HG03039 (cell line): ENCODE measurements at regions not wholly inside any gene's neighbourhood (a gene's known extent, or its start where the extent isn't known, plus 50 kb on each side); places are given as distances from the start of the nearest gene placed in this dataset.
A peak's percentile ranks its signal among the peaks of the same experiment; 100 is the strongest.
"Not testable (repeated sequence)": the region's sequence is repeated elsewhere in the genome, so short reads cannot be mapped to it uniquely, and the experiment has no call there.

Source experiments
- ATAC-seq: cut with Tn5 transposase; IDR thresholded peaks from one replicate; pipeline ENCODE4 v1.9.1; 2021; ENCODE audit warnings: mild to moderate bottlenecking, moderate library complexity; ENCODE audit not compliant: unreplicated experiment

GRCh38 chr1:102365071-102365470, 368.3 kb upstream of the OLFM3 start:
- ATAC-seq = no peak

GRCh38 chr1:102336602-102337001, 339.9 kb upstream of the OLFM3 start:
- ATAC-seq = no peak

GRCh38 chr1:102318104-102318806, 321.5 kb upstream of the OLFM3 start:
- ATAC-seq = no peak

GRCh38 chr1:102315096-102315495, 318.4 kb upstream of the OLFM3 start:
- ATAC-seq = no peak

- no peak for ATAC-seq
These were observed 299.4 kb upstream of the OLFM3 start for GRCh38 chr1:102296116-102296515.

GRCh38 chr1:102282955-102283354, 286.2 kb upstream of the OLFM3 start:
- no peak for ATAC-seq

GRCh38 chr1:102262994-102263393, 266.3 kb upstream of the OLFM3 start:
- no peak for ATAC-seq

GRCh38 chr1:102252731-102253505, 256.2 kb upstream of the OLFM3 start:
- no peak for ATAC-seq

- ATAC-seq = peak; percentile 57
These were observed 245.0 kb upstream of the OLFM3 start for GRCh38 chr1:102241431-102242338.

GRCh38 chr1:102239247-102239646, 242.5 kb upstream of the OLFM3 start:
- ATAC-seq = no peak

- no peak for ATAC-seq
These were observed 238.1 kb upstream of the OLFM3 start for GRCh38 chr1:102234753-102235359.

- no peak for ATAC-seq
These were observed 222.7 kb upstream of the OLFM3 start for GRCh38 chr1:102219463-102219862.

GRCh38 chr1:102210891-102211290, 214.2 kb upstream of the OLFM3 start:
- ATAC-seq = not testable (repeated sequence)

GRCh38 chr1:102191723-102192122, 195.0 kb upstream of the OLFM3 start:
- ATAC-seq = no peak

GRCh38 chr1:102190429-102190828, 193.7 kb upstream of the OLFM3 start:
- ATAC-seq = no peak

- ATAC-seq = no peak
These were observed 189.8 kb upstream of the OLFM3 start for GRCh38 chr1:102186536-102186935.

GRCh38 chr1:102185260-102185659, 188.5 kb upstream of the OLFM3 start:
- ATAC-seq = no peak

GRCh38 chr1:102184477-102184876, 187.8 kb upstream of the OLFM3 start:
- no peak for ATAC-seq

- no peak for ATAC-seq
These were observed 187.0 kb upstream of the OLFM3 start for GRCh38 chr1:102183711-102184110.

- ATAC-seq = no peak
These were observed 186.0 kb upstream of the OLFM3 start for GRCh38 chr1:102182603-102183260.
